ENCODE measurements at regions not wholly inside any gene's neighbourhood (a gene's known extent, or its start where the extent isn't known, plus 50 kb on each side); places are given as distances from the start of the nearest gene placed in this dataset.

- H3K36me3 ChIP-seq (ENCODE audit: control insufficient read depth in 2 of 2, extremely low read depth in 1 of 2, insufficient read depth in 2 of 2, low read length in 2 of 2), result no peaks in the 10 kb centered on the region
- no peaks in the 10 kb centered on the region for H4K20me1 ChIP-seq (replicated peaks; ENCODE audit: control insufficient read depth, extremely low read depth, insufficient read depth, low read length)
- DNase-seq (ENCODE audit: low read depth, low spot score) (peak; percentile 75), FAIRE-seq (peak; percentile 85)
- no peaks in the 10 kb centered on the region for H3K9me3 ChIP-seq (replicated peaks; ENCODE audit: control insufficient read depth, insufficient read depth, low read length)
- no peaks in the 10 kb centered on the region for H3K27me3 ChIP-seq (ENCODE audit: control insufficient read depth in 2 of 2, insufficient read depth in 2 of 2, low read length in 2 of 2)
- H2AFZ ChIP-seq (ENCODE audit: low read depth, low read length), result no peak overlapping the region
- dilution Hi-C loops (cut with MboI; ENCODE audit: extremely low pct_ligation_motif_present, low sequenced_read_pairs) (no loop called here), intact Hi-C loops (cut with micrococcal nuclease) (no loop called here)
- no peak overlapping the region for H3K9ac ChIP-seq (replicated peaks; ENCODE audit: extremely low read depth, insufficient read depth, low read length)
- ChIA-PET POLR2A (no interaction called here), CTCF (interaction anchor here (1.3 kb wide), 1 partner anchor 14 kb away, joined by 3 read pairs; no protein-coding TSS in a partner anchor)
- H3K4me3 ChIP-seq (replicated peaks in 1 of 3; ENCODE audit: insufficient read depth in 1 of 3, low read depth in 1 of 3, low read length in 3 of 3), result no peak overlapping the region
- no TSS peak for BruUV-seq (replicated peaks)
- peak overlapping the region; percentile 29 for H3K27ac ChIP-seq (ENCODE audit: insufficient read depth, low read depth, low read length)
- peak overlapping the region; percentile 26 for H3K4me2 ChIP-seq (ENCODE audit: insufficient read depth, low read length)
- TF ChIP-seq EZH2 (IDR thresholded peaks at IDR 0.05; ENCODE audit: borderline replicate concordance, low read depth, low read length, severe bottlenecking), result no peak
- no peak for TF ChIP-seq CTCF (IDR thresholded peaks at IDR 0.05; ENCODE audit: extremely low read depth in 1 of 2, insufficient read depth in 1 of 2, low read depth in 1 of 2, low read length in 2 of 2)
- TF ChIP-seq POLR2AphosphoS5 (IDR thresholded peaks at IDR 0.05; ENCODE audit: insufficient read depth, low read depth, low read length), result no peak
- no peak for TF ChIP-seq MYC (IDR thresholded peaks at IDR 0.05; ENCODE audit: low read depth, low read length)
- peak; percentile 47 for TF ChIP-seq FOS (IDR thresholded peaks at IDR 0.05; ENCODE audit: borderline replicate concordance, insufficient read depth, low read length)
- no peak for TF ChIP-seq POLR2A (IDR thresholded peaks at IDR 0.05; ENCODE audit: low read depth, low read length)
- TF ChIP-seq JUN (IDR thresholded peaks at IDR 0.05; ENCODE audit: borderline replicate concordance, insufficient read depth, insufficient read length, low read depth), result peak; percentile 37
- TF ChIP-seq MAX (IDR thresholded peaks at IDR 0.05; ENCODE audit: insufficient read depth, insufficient read length), result no peak
- peak; percentile 4 for TF ChIP-seq GATA2 (IDR thresholded peaks at IDR 0.05; ENCODE audit: insufficient read depth, insufficient read length, low read depth, low read length)
- no peaks in the 10 kb centered on the region for H3K79me2 ChIP-seq (ENCODE audit: control insufficient read depth, insufficient read depth, low read length)
- peaks cover 29% of the 10 kb centered on the region for H3K4me1 ChIP-seq (ENCODE audit: control insufficient read depth, extremely low read depth, insufficient read depth, low read length)
- no peaks in the 10 kb centered on the region for H3K9me1 ChIP-seq (replicated peaks; ENCODE audit: control insufficient read depth, extremely low read depth, insufficient read depth, low read length)
These were observed 1174.6 kb downstream of the CDH12 start for GRCh38 chr5:21678526-21678925.

All from endothelial cell of umbilical vein (primary cell).